Ishikawa (cell line): ENCODE measurements at regions not wholly inside any gene's neighbourhood (a gene's known extent, or its start where the extent isn't known, plus 50 kb on each side); places are given as distances from the start of the nearest gene placed in this dataset.

Experiments used
- CEBPB ChIP-seq: IDR thresholded peaks from 2 replicates; pipeline ENCODE4 v1.6.1; 2012
- CREB1 ChIP-seq: IDR thresholded peaks from 2 replicates; pipeline ENCODE4 v1.6.1; 2012; ENCODE audit warnings: low read depth
- EGR1 ChIP-seq: IDR thresholded peaks from 2 replicates; pipeline ENCODE4 v1.6.1; 2012
- EP300 ChIP-seq: IDR thresholded peaks from 2 replicates; pipeline ENCODE4 v1.6.1; 2012; ENCODE audit warnings: borderline replicate concordance
- FOXM1 ChIP-seq: IDR thresholded peaks from 2 replicates; pipeline ENCODE4 v1.6.1; 2012; ENCODE audit warnings: low read depth, borderline replicate concordance
- NFIC ChIP-seq: IDR thresholded peaks from 2 replicates; pipeline ENCODE4 v1.6.1; 2012
- RAD21 ChIP-seq: IDR thresholded peaks from 2 replicates; pipeline ENCODE4 v1.6.1; 2012; ENCODE audit warnings: low read depth
- TAF1 ChIP-seq: IDR thresholded peaks from 2 replicates; pipeline ENCODE4 v1.6.1; 2012; ENCODE audit warnings: low read depth, mild to moderate bottlenecking
- TCF12 ChIP-seq: IDR thresholded peaks from 2 replicates; pipeline ENCODE4 v1.6.1; 2012; ENCODE audit warnings: low read depth
- TEAD4 ChIP-seq: IDR thresholded peaks from 2 replicates; pipeline ENCODE4 v1.6.1; 2012
- YY1 ChIP-seq: IDR thresholded peaks from 2 replicates; pipeline ENCODE4 v1.6.1; 2012; ENCODE audit warnings: low read depth
- ZBTB7A ChIP-seq: IDR thresholded peaks from 2 replicates; pipeline ENCODE4 v1.6.1; 2012; ENCODE audit warnings: low read depth
- TF ChIP-seq, protein P1 (sequence below): IDR thresholded peaks from 2 replicates; pipeline ENCODE4 v1.6.1; 2012
- TF ChIP-seq, protein P2 (sequence below): IDR thresholded peaks from 2 replicates; pipeline ENCODE4 v1.6.1; 2012
- TF ChIP-seq, protein P3 (sequence below): IDR thresholded peaks from 2 replicates; pipeline ENCODE4 v1.6.1; 2012; ENCODE audit warnings: low read depth, mild to moderate bottlenecking

DNA sequence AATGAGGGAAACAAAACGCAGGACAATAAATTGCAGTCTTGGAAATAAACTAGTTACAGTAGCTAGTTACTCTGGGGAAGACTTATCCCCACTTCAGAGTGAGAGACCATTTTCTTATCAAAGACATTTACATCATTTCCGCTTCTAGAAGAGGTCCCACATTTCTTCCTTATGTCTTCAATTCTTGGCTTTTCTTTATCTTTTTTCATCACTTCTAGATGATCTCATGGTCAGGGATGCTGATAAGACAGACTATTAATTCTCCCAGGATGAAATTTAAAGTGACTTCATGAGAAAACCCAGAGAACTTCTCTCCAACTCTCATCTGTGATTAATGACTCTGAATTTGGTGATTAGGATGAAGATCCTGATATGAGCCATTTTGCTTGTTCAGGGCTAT is 229.1 kb downstream of the MTRR start:
- TF ChIP-seq EGR1 (no peak), CEBPB (no peak), YY1 (no peak), RAD21 (no peak), TAF1 (no peak), EP300 (no peak), FOXM1 (no peak), TEAD4 (no peak), ZBTB7A (no peak), NFIC (no peak), TCF12 (no peak), CREB1 (no peak)
- TF ChIP-seq, protein P1, sequence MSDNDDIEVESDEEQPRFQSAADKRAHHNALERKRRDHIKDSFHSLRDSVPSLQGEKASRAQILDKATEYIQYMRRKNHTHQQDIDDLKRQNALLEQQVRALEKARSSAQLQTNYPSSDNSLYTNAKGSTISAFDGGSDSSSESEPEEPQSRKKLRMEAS, result no peak
- TF ChIP-seq, protein P2, sequence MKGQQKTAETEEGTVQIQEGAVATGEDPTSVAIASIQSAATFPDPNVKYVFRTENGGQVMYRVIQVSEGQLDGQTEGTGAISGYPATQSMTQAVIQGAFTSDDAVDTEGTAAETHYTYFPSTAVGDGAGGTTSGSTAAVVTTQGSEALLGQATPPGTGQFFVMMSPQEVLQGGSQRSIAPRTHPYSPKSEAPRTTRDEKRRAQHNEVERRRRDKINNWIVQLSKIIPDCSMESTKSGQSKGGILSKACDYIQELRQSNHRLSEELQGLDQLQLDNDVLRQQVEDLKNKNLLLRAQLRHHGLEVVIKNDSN, result no peak
- TF ChIP-seq, protein P3, sequence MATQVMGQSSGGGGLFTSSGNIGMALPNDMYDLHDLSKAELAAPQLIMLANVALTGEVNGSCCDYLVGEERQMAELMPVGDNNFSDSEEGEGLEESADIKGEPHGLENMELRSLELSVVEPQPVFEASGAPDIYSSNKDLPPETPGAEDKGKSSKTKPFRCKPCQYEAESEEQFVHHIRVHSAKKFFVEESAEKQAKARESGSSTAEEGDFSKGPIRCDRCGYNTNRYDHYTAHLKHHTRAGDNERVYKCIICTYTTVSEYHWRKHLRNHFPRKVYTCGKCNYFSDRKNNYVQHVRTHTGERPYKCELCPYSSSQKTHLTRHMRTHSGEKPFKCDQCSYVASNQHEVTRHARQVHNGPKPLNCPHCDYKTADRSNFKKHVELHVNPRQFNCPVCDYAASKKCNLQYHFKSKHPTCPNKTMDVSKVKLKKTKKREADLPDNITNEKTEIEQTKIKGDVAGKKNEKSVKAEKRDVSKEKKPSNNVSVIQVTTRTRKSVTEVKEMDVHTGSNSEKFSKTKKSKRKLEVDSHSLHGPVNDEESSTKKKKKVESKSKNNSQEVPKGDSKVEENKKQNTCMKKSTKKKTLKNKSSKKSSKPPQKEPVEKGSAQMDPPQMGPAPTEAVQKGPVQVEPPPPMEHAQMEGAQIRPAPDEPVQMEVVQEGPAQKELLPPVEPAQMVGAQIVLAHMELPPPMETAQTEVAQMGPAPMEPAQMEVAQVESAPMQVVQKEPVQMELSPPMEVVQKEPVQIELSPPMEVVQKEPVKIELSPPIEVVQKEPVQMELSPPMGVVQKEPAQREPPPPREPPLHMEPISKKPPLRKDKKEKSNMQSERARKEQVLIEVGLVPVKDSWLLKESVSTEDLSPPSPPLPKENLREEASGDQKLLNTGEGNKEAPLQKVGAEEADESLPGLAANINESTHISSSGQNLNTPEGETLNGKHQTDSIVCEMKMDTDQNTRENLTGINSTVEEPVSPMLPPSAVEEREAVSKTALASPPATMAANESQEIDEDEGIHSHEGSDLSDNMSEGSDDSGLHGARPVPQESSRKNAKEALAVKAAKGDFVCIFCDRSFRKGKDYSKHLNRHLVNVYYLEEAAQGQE, result no peak

DNA sequence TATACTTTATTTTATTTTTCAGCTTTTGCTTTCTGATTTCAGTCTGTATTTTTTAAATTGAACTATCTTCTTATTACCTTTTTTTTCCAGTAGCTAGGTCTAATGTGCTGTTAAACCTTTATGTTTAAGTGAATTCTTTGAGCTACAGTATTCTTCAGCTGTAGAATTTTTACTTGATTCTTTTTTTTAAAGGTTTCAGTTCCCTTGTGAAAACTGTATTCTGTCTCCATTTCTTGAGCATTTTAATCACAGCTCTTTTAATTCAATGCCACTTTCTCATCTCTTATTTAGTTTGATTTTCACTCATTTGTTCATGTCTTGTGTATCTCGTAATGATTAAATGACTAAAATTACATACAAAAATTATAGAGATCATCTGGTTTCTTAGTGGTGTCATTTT is 233.8 kb downstream of the MTRR start:
- TF ChIP-seq, protein P1, result no peak
- no peak for TF ChIP-seq TEAD4
- no peak for TF ChIP-seq RAD21
- TF ChIP-seq FOXM1, result no peak
- TF ChIP-seq ZBTB7A, result no peak
- TF ChIP-seq, protein P2, result no peak
- TF ChIP-seq, protein P3, result no peak
- no peak for TF ChIP-seq TCF12
- no peak for TF ChIP-seq TAF1
- no peak for TF ChIP-seq CEBPB

DNA sequence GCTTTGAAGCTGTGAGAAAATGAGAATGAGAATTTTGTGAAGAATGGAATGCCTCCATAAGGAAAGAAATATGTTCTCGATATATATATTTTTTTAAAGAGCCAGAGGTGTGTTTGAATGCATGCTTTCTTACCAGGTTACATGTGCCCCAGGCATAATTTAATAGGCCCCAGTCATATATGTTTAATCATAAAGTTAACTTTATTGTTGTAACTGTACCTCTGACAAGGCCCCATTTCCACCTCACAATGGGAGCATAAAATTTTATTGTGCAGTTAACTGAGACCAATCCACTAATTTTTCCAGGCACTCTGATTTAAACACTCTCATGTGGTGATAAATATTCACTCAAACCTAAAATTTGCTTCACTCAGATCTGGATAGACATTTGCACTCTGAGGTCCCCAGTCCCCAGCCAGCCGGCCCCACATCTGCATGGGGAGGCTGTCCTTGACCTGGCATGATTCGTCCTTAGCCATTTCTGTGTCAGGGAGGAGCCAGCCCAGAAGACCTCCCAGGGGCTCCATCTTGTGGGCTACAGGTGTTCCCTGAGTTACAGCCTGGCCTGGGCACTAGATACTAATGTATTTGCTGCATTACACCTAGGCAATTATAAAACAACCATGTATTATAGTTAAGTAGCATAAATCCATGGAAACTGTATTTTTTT is 245.8 kb downstream of the MTRR start:
- no peak for TF ChIP-seq CREB1
- no peak for TF ChIP-seq NFIC
- TF ChIP-seq CEBPB, result no peak
- TF ChIP-seq EP300, result no peak
- TF ChIP-seq FOXM1, result no peak
- no peak for TF ChIP-seq TEAD4

DNA sequence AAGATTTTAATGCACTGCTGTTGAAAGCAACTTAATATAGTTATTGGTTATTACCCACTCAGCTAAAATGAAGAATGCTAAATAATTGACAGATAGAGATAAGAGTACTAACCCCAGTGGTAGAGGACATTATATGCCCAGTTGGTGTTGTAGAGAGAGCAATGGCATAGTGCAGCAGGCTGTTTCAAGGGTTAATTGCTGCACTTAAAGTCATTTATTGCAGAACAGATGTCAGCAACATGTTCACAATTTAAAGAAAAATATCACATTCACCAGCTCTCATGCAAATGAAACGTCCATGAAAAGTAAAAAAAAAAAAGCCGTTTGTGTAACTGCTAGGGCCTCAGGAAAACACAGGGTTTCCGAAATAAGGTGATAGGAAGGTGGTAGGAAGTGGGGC is 254.6 kb downstream of the MTRR start:
- TF ChIP-seq RAD21 (no peak), TAF1 (no peak), FOXM1 (no peak), TEAD4 (no peak), EP300 (no peak), NFIC (no peak), EGR1 (no peak), CEBPB (no peak), YY1 (no peak), TCF12 (no peak), ZBTB7A (no peak), CREB1 (no peak)
- TF ChIP-seq, protein P3, result no peak
- TF ChIP-seq, protein P1, result no peak
- TF ChIP-seq, protein P2, result no peak
